ENCODE measurements at regions not wholly inside any gene's neighbourhood (a gene's known extent, or its start where the extent isn't known, plus 50 kb on each side); places are given as distances from the start of the nearest gene placed in this dataset.

GRCh38 chr10:58995058-58995596, 181.3 kb upstream of the PHYHIPL start:
- TF ChIP-seq CTCF (IDR thresholded peaks at IDR 0.05) (no peak), POLR2A (IDR thresholded peaks at IDR 0.05) (no peak)
